OCI-LY3 (cell line): ENCODE measurements at regions not wholly inside any gene's neighbourhood (a gene's known extent, or its start where the extent isn't known, plus 50 kb on each side); places are given as distances from the start of the nearest gene placed in this dataset.

ENCODE experiments used
- CTCF ChIP-seq: fragments of 200-600, 300-600 bp; sonication (generic); IDR thresholded peaks from 2 replicates; pipeline ENCODE4 v1.5.1; 2014; ENCODE audit warnings: antibody characterized with exemption, low read length, low read depth
- EZH2phosphoT487 ChIP-seq: fragments of 200-600 bp; shearing (Covaris generic); IDR thresholded peaks from 2 replicates; pipeline ENCODE4 v1.6.1; 2018; ENCODE audit warnings: antibody characterized with exemption, mixed run types, low read depth

- TF ChIP-seq CTCF (no peak), EZH2phosphoT487 (no peak)
Observed at GRCh38 chr2:8107150-8107549, 574.7 kb upstream of the ID2 start.
